ENCODE measurements at regions not wholly inside any gene's neighbourhood (a gene's known extent, or its start where the extent isn't known, plus 50 kb on each side); places are given as distances from the start of the nearest gene placed in this dataset.

GRCh38 chr15:36254426-36254825, 325.0 kb upstream of the CDIN1 start (continued):
- TF ChIP-seq ZFX (IDR thresholded peaks at IDR 0.05): no peak

- TF ChIP-seq CEBPB (IDR thresholded peaks at IDR 0.05; ENCODE audit: low read depth) (no peak), SIN3A (IDR thresholded peaks at IDR 0.05; ENCODE audit: low read depth) (no peak), SP1 (IDR thresholded peaks at IDR 0.05; ENCODE audit: low read depth) (no peak), FOSL1 (IDR thresholded peaks at IDR 0.05; ENCODE audit: low read depth) (no peak), ZFX (IDR thresholded peaks at IDR 0.05) (no peak), ZBTB33 (IDR thresholded peaks at IDR 0.05; ENCODE audit: extremely low read depth, insufficient replicate concordance, low read length) (no peak), JUND (IDR thresholded peaks at IDR 0.05) (no peak), POLR2AphosphoS5 (IDR thresholded peaks at IDR 0.05; ENCODE audit: low read depth, low read length) (no peak), EGR1 (IDR thresholded peaks at IDR 0.05; ENCODE audit: low read depth) (no peak), TCF7L2 (IDR thresholded peaks at IDR 0.05; ENCODE audit: borderline replicate concordance, extremely low read depth, insufficient read depth, insufficient read length) (no peak), SRF (IDR thresholded peaks at IDR 0.05; ENCODE audit: low read depth) (no peak), CBX3 (IDR thresholded peaks at IDR 0.05; ENCODE audit: low read depth) (no peak), ELF1 (IDR thresholded peaks at IDR 0.05; ENCODE audit: borderline replicate concordance, low read depth) (no peak)
- no peaks in the 10 kb centered on the region for H3K27me3 ChIP-seq (ENCODE audit: insufficient read depth, low read length)
- no peaks in the 10 kb centered on the region for H3K36me3 ChIP-seq (ENCODE audit: control insufficient read depth in 1 of 2, insufficient read depth in 2 of 2, low read length in 2 of 2)
- H3K4me2 ChIP-seq (ENCODE audit: low read length): no peak overlapping the region
- intact Hi-C loops (cut with micrococcal nuclease): no loop called here
- CTCF ChIA-PET: no interaction called here
- H3K9me2 ChIP-seq (ENCODE audit: insufficient read depth): no peaks in the 10 kb centered on the region
- no peaks in the 10 kb centered on the region for H3K9me3 ChIP-seq (ENCODE audit: control insufficient read depth in 1 of 2, insufficient read depth in 1 of 2, low read depth in 1 of 2, low read length in 2 of 2)
- no peaks in the 10 kb centered on the region for H3K79me2 ChIP-seq (ENCODE audit: insufficient read depth, low read length)
- DNase-seq (ENCODE audit: low read depth, low spot score) (no peak), ATAC-seq (no peak)
- POLR2A ChIA-PET: no interaction called here
- no peak overlapping the region for H3K27ac ChIP-seq (ENCODE audit: low read depth, low read length)
- H4K20me1 ChIP-seq (ENCODE audit: insufficient read depth): no peaks in the 10 kb centered on the region
- H3K4me3 ChIP-seq (replicated peaks in 1 of 2; ENCODE audit: low read depth in 1 of 2, low read length in 2 of 2): no peak overlapping the region
- RAD21 ChIA-PET (ENCODE audit: low non-redundant PET in 1 of 2, low total read pairs in 2 of 2, uncharacterized antibody in 2 of 2, unreplicated experiment in 2 of 2): no interaction called here
- no TSS peak for BruUV-seq (replicated peaks)
- H2AFZ ChIP-seq (ENCODE audit: low read depth, low read length, poor library complexity, severe bottlenecking): no peak overlapping the region
- no peak overlapping the region for H3K9ac ChIP-seq (ENCODE audit: low read length)
- no peaks in the 10 kb centered on the region for H3K4me1 ChIP-seq (ENCODE audit: control insufficient read depth in 1 of 2, insufficient read depth in 2 of 2, low read length in 2 of 2)
Observed at GRCh38 chr15:36256404-36256807, 323.0 kb upstream of the CDIN1 start.

Data from HCT116 (cell line).